ENCODE measurements at regions not wholly inside any gene's neighbourhood (a gene's known extent, or its start where the extent isn't known, plus 50 kb on each side); places are given as distances from the start of the nearest gene placed in this dataset.

DNA sequence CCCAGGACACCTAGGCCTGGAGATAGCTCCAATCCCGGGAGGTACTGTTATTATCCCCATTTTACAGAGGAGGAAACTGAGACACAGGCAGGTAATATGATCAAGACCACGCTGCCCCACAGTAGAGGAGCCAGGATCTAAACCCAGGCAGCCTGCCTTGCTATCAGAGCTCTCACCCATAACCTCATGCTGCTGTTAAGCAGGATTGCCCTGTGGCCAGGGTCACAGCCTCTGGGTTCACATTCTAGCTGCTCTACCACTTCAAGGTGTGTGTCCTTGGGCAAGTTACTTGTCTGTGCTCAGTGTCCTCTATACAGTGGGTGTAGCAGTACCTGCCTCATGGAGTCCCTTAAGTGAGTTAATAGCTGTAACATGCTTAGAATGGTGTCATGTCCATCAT is 1015.3 kb downstream of the KCNJ18 start:
- no peak overlapping the region for H3K27ac ChIP-seq (ENCODE audit: extremely low read depth, low read depth, low read length)
- DNase-seq (ENCODE audit: extremely low read depth in 1 of 4, low spot score in 3 of 4) (no peak), ATAC-seq (no peak), FAIRE-seq (no peak)
- ChIA-PET POLR2A (no interaction called here), CTCF (ENCODE audit: low intra/inter-chr PET ratio) (no interaction called here)
- no peak for TF ChIP-seq ZC3H8 (IDR thresholded peaks at IDR 0.05)
- TF ChIP-seq MYC (IDR thresholded peaks at IDR 0.05; ENCODE audit: low read depth, low read length) = no peak
- TF ChIP-seq MYC (CRISPR knock-in tag; IDR thresholded peaks at IDR 0.05; ENCODE audit: borderline replicate concordance, low read depth) = no peak
- TF ChIP-seq RBFOX2 (IDR thresholded peaks at IDR 0.05; ENCODE audit: low read depth, low read length) = no peak
- no peak for TF ChIP-seq HOXB6 (CRISPR knock-in tag; IDR thresholded peaks at IDR 0.05; ENCODE audit: borderline replicate concordance)
- no peak for TF ChIP-seq CCNT2 (IDR thresholded peaks at IDR 0.05; ENCODE audit: borderline replicate concordance, extremely low read depth, insufficient read length, low read depth, low read length)
- TF ChIP-seq KAT2B (IDR thresholded peaks at IDR 0.05; ENCODE audit: low read depth, low read length) = no peak
- TF ChIP-seq ERF (CRISPR knock-in tag; IDR thresholded peaks at IDR 0.05) = no peak
- no peak for TF ChIP-seq GABPA (tag; conservative IDR thresholded peaks at IDR 0.05; ENCODE audit: low read depth)
- TF ChIP-seq, protein P1, sequence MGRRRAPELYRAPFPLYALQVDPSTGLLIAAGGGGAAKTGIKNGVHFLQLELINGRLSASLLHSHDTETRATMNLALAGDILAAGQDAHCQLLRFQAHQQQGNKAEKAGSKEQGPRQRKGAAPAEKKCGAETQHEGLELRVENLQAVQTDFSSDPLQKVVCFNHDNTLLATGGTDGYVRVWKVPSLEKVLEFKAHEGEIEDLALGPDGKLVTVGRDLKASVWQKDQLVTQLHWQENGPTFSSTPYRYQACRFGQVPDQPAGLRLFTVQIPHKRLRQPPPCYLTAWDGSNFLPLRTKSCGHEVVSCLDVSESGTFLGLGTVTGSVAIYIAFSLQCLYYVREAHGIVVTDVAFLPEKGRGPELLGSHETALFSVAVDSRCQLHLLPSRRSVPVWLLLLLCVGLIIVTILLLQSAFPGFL (CRISPR knock-in tag; IDR thresholded peaks at IDR 0.05) = no peak
- TF ChIP-seq, protein P2, sequence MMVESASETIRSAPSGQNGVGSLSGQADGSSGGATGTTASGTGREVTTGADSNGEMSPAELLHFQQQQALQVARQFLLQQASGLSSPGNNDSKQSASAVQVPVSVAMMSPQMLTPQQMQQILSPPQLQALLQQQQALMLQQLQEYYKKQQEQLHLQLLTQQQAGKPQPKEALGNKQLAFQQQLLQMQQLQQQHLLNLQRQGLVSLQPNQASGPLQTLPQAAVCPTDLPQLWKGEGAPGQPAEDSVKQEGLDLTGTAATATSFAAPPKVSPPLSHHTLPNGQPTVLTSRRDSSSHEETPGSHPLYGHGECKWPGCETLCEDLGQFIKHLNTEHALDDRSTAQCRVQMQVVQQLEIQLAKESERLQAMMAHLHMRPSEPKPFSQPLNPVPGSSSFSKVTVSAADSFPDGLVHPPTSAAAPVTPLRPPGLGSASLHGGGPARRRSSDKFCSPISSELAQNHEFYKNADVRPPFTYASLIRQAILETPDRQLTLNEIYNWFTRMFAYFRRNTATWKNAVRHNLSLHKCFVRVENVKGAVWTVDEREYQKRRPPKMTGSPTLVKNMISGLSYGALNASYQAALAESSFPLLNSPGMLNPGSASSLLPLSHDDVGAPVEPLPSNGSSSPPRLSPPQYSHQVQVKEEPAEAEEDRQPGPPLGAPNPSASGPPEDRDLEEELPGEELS (CRISPR knock-in tag; IDR thresholded peaks at IDR 0.05; ENCODE audit: borderline replicate concordance) = no peak
- no peaks in the 10 kb centered on the region for H4K20me1 ChIP-seq (replicated peaks; ENCODE audit: control insufficient read depth, insufficient read depth, low read length)
- no peaks in the 10 kb centered on the region for H3K36me3 ChIP-seq (ENCODE audit: control insufficient read depth, insufficient read depth, low read length)
- in situ Hi-C loops (cut with MboI) = no loop called here
- no peak overlapping the region for H2AFZ ChIP-seq (ENCODE audit: low read depth, low read length)
- no peaks in the 10 kb centered on the region for H3K27me3 ChIP-seq (ENCODE audit: control insufficient read depth in 2 of 2, insufficient read depth in 2 of 2, low read length in 2 of 2)
- no peaks in the 10 kb centered on the region for H3K79me2 ChIP-seq (ENCODE audit: control insufficient read depth, insufficient read depth, low read length)
- no peaks in the 10 kb centered on the region for H3K9me3 ChIP-seq (replicated peaks; ENCODE audit: control insufficient read depth, insufficient read depth, low read depth, low read length)
- H3K4me3 ChIP-seq = no peak overlapping the region
- H3K9me1 ChIP-seq (ENCODE audit: control insufficient read depth, insufficient read depth, low read length) = no peaks in the 10 kb centered on the region
- WGBS (ENCODE audit: insufficient coverage, low coverage, missing lambda C conversion rate) = 0% methylated on average over 2 of the region's 2 CpGs
- intact Hi-C loops (cut with micrococcal nuclease) = no loop called here
- BruUV-seq (replicated peaks) = no TSS peak
- no peak overlapping the region for H3K9ac ChIP-seq (ENCODE audit: insufficient read depth in 1 of 2, low read depth in 2 of 2, low read length in 2 of 2)
- H3K4me2 ChIP-seq (ENCODE audit: insufficient read depth, low read length) = no peak overlapping the region
- H3K4me1 ChIP-seq (replicated peaks in 1 of 2; ENCODE audit: control insufficient read depth in 2 of 2, insufficient read depth in 2 of 2, low read length in 2 of 2) = peaks cover 0 to 5% of the 10 kb centered on the region in 2 experiments; a peak in 2 of 5 replicates
